Brain microvascular endothelial cell (primary cell): ENCODE measurements at regions not wholly inside any gene's neighbourhood (a gene's known extent, or its start where the extent isn't known, plus 50 kb on each side); places are given as distances from the start of the nearest gene placed in this dataset.

Experiments
- DNase-seq: peaks from one replicate; pipeline ENCODE4 v3.0.0-alpha.2; 2020
- H3K27ac ChIP-seq: fragments of 250-450 bp; sonication (Bioruptor Pico); 2 replicates; pipeline ENCODE4 v1.5.1; 2020; ENCODE audit warnings: mild to moderate bottlenecking, moderate library complexity
- H3K27me3 ChIP-seq: fragments of 250-450 bp; sonication (Bioruptor Pico); replicated peaks from 2 replicates; pipeline ENCODE4 v1.5.1; 2020; ENCODE audit warnings: mild to moderate bottlenecking
- H3K36me3 ChIP-seq: fragments of 250-450 bp; sonication (Bioruptor Pico); replicated peaks from 2 replicates; pipeline ENCODE4 v1.5.1; 2020; ENCODE audit warnings: mild to moderate bottlenecking
- H3K4me3 ChIP-seq: 2 replicates; pipeline ENCODE4 v1.5.1; 2011; ENCODE audit warnings: low read depth, mild to moderate bottlenecking, control low read depth, low read length, moderate library complexity
- in situ Hi-C: cut with HindIII; loops from 2 replicates; pipeline ENCODE4 v1.10.0; 2017; ENCODE audit warnings: low sequenced_read_pairs, low pct_ligation_motif_present
- TF ChIP-seq, protein P1 (sequence below): IDR thresholded peaks from 2 replicates; pipeline ENCODE4 v1.5.1; 2011; ENCODE audit warnings: low read depth, mild to moderate bottlenecking, moderate library complexity, low read length, control low read depth, inconsistent platforms; ENCODE audit errors: missing control alignments

DNA sequence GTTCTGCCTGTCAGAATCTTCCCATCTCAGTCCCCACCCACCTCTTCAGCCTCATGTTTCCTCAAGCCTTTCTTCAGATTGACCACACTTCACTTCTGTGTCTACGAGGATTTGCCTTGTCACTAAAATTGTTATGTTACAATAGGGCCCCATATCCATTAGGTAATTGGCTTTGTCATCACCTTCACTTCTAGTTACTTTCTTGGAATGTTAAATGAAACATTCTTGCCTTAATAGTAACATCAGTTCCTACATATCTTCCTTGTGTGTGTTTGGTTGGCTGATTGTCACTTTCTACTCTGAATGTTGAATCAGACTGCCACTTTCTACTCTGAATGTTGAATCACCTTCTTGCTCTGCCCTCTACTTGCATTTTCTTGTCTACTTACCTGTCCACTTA is 599.9 kb upstream of the NXPH2 start:
- no peaks in the 10 kb centered on the region for H3K27me3 ChIP-seq
- TF ChIP-seq, protein P1, sequence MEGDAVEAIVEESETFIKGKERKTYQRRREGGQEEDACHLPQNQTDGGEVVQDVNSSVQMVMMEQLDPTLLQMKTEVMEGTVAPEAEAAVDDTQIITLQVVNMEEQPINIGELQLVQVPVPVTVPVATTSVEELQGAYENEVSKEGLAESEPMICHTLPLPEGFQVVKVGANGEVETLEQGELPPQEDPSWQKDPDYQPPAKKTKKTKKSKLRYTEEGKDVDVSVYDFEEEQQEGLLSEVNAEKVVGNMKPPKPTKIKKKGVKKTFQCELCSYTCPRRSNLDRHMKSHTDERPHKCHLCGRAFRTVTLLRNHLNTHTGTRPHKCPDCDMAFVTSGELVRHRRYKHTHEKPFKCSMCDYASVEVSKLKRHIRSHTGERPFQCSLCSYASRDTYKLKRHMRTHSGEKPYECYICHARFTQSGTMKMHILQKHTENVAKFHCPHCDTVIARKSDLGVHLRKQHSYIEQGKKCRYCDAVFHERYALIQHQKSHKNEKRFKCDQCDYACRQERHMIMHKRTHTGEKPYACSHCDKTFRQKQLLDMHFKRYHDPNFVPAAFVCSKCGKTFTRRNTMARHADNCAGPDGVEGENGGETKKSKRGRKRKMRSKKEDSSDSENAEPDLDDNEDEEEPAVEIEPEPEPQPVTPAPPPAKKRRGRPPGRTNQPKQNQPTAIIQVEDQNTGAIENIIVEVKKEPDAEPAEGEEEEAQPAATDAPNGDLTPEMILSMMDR = no peak
- H3K27ac ChIP-seq = no peak overlapping the region
- H3K36me3 ChIP-seq = no peaks in the 10 kb centered on the region
- no peak overlapping the region for H3K4me3 ChIP-seq
- DNase-seq = no peak
- in situ Hi-C loops = no loop called here

- TF ChIP-seq, protein P1 = no peak
- H3K27me3 ChIP-seq = no peaks in the 10 kb centered on the region
- in situ Hi-C loops = no loop called here
- H3K27ac ChIP-seq = no peak overlapping the region
- no peak for DNase-seq
- no peaks in the 10 kb centered on the region for H3K36me3 ChIP-seq
- no peak overlapping the region for H3K4me3 ChIP-seq
These were observed 598.2 kb upstream of the NXPH2 start for GRCh38 chr2:139378373-139378772.

GRCh38 chr2:139374296-139374850 is 594.2 kb upstream of the NXPH2 start:
- in situ Hi-C loops = no loop called here
- no peak for DNase-seq

DNA sequence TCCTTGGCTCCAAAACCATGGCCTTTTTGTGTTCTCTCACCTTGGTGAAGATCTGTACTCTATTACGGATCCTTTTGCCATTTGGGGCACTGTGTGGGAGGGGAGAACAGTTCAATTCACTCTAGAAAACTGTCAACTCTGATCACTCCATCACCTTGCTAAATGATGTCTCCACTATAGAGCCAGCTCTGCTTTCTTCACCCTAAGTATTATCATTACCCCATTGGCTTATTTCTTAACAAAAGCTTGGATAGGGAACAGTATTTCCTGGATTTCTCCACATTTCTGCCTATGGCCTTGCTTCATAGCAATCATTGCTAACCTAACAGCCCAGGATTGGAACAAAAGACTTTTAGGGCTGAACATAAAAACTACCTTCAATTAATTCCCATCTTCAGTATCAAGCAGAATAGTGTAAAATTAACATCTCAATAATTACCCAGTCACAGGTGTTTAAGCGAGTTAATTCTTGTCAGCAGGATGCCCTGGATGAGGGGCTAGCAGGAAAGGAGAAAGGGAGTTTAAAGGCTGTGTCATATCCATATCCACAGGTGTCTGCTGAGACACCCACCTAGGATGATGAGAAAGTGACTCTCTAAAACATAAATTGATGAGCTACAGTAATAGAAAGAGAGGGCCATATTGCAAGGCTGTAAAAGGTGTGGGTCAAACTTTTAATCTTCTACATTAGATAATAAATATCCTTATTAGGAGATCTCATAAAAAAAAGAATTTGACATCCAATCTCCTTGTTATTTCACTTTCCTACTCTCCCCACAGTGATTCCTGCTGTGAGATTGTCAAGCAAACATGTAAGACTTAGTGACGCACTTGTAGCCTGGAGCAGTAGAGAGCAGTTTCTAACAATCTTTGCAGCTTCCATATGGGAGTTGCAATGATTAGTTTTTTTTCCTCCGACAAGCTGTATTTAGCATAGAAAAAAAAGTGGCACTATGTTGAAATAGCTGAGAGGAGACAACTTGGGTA is 589.5 kb upstream of the NXPH2 start:
- H3K27ac ChIP-seq = no peak overlapping the region
- H3K27me3 ChIP-seq = no peaks in the 10 kb centered on the region
- TF ChIP-seq, protein P1 = no peak
- no peak overlapping the region for H3K4me3 ChIP-seq
- no peaks in the 10 kb centered on the region for H3K36me3 ChIP-seq
- in situ Hi-C loops = no loop called here
- DNase-seq = no peak

More at GRCh38 chr2:139374296-139374850, 594.2 kb upstream of the NXPH2 start:
- TF ChIP-seq, protein P1 = no peak
- no peaks in the 10 kb centered on the region for H3K27me3 ChIP-seq
- H3K36me3 ChIP-seq = no peaks in the 10 kb centered on the region
- H3K27ac ChIP-seq = no peak overlapping the region
- no peak overlapping the region for H3K4me3 ChIP-seq

DNA sequence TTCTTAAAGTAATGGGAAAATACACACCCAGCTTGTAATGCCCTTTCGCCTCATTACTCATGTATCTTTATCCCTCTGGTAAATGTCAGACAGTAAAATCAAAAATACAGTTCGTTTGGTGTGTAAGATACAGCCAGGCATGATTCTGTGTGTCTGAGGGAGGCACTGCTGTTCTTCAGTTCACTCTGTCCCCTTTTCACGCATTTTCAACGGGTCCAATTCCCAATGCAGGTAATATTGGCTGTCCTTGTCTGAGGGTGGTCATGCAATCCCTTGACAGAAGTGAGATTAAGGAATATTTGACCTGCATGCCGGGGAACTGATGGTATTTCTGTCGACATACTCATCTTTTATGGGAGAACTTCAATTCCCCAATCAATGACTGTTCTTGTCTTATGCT is 587.2 kb upstream of the NXPH2 start:
- no peak for DNase-seq
- TF ChIP-seq, protein P1 = no peak
- in situ Hi-C loops = no loop called here
- Histone ChIP-seq H3K27ac (no peak overlapping the region), H3K36me3 (no peaks in the 10 kb centered on the region), H3K27me3 (no peaks in the 10 kb centered on the region), H3K4me3 (no peak overlapping the region)
